ENCODE measurements at regions not wholly inside any gene's neighbourhood (a gene's known extent, or its start where the extent isn't known, plus 50 kb on each side); places are given as distances from the start of the nearest gene placed in this dataset.

GRCh38 chr9:88678431-88678830 is 143.5 kb downstream of the NXNL2 start:
- Histone ChIP-seq H3K9ac (ENCODE audit: insufficient read depth, low read depth, low read length) (no peak overlapping the region), H3K4me1 (ENCODE audit: insufficient read depth, low read length) (peaks cover 42% of the 10 kb centered on the region), H3K4me2 (ENCODE audit: low read depth, low read length) (no peak overlapping the region), H3K79me2 (ENCODE audit: insufficient read depth, low read length) (no peaks in the 10 kb centered on the region), H3K9me3 (ENCODE audit: low read length) (no peaks in the 10 kb centered on the region), H2AFZ (ENCODE audit: low read length) (no peak overlapping the region), H4K20me1 (ENCODE audit: insufficient read depth, low read length) (no peaks in the 10 kb centered on the region), H3K4me3 (replicated peaks in 1 of 3; ENCODE audit: insufficient read depth in 1 of 3, low read depth in 2 of 3, low read length in 3 of 3) (no peak overlapping the region), H3K27ac (ENCODE audit: extremely low read length, insufficient read depth, low read length) (no peak overlapping the region), H3K36me3 (replicated peaks in 1 of 2; ENCODE audit: control insufficient read depth in 1 of 2, insufficient read depth in 2 of 2, low read length in 2 of 2) (no peaks in the 10 kb centered on the region), H3K27me3 (ENCODE audit: control insufficient read depth in 1 of 2, insufficient read depth in 2 of 2, low read length in 2 of 2) (no peaks in the 10 kb centered on the region)
- intact Hi-C loops (cut with micrococcal nuclease; ENCODE audit: unreplicated experiment) (no loop called here), in situ Hi-C loops (cut with HindIII; ENCODE audit: extremely low pct_ligation_motif_present, low pct_unique_long_range_greater_than_20kb) (no loop called here)
- no peak for TF ChIP-seq ZNF354B (CRISPR knock-in tag; IDR thresholded peaks at IDR 0.05)
- TF ChIP-seq MXD4 (CRISPR knock-in tag; IDR thresholded peaks at IDR 0.05) = no peak
- TF ChIP-seq PTBP1 (IDR thresholded peaks at IDR 0.05; ENCODE audit: low read depth, low read length, poor library complexity, severe bottlenecking) = no peak
- TF ChIP-seq AHDC1 (CRISPR knock-in tag; IDR thresholded peaks at IDR 0.05; ENCODE audit: borderline replicate concordance) = no peak
- TF ChIP-seq ZNF572 (CRISPR knock-in tag; IDR thresholded peaks at IDR 0.05) = no peak
- no peak for TF ChIP-seq ZNF460 (CRISPR knock-in tag; IDR thresholded peaks at IDR 0.05; ENCODE audit: borderline replicate concordance)
- TF ChIP-seq ZNF20 (CRISPR knock-in tag; IDR thresholded peaks at IDR 0.05) = no peak
- no peak for TF ChIP-seq GZF1 (CRISPR knock-in tag; IDR thresholded peaks at IDR 0.05)
- TF ChIP-seq ZNF691 (CRISPR knock-in tag; IDR thresholded peaks at IDR 0.05; ENCODE audit: borderline replicate concordance, low read depth) = no peak
- TF ChIP-seq PRDM4 (CRISPR knock-in tag; IDR thresholded peaks at IDR 0.05; ENCODE audit: borderline replicate concordance) = no peak
- TF ChIP-seq ZNF703 (CRISPR knock-in tag; IDR thresholded peaks at IDR 0.05; ENCODE audit: borderline replicate concordance) = no peak
- no peak for TF ChIP-seq TBL1XR1 (IDR thresholded peaks at IDR 0.05; ENCODE audit: borderline replicate concordance, low read length, partially characterized antibody)
- TF ChIP-seq ZNF367 (CRISPR knock-in tag; IDR thresholded peaks at IDR 0.05; ENCODE audit: borderline replicate concordance) = no peak
- TF ChIP-seq POLR2AphosphoS5 (IDR thresholded peaks at IDR 0.05; ENCODE audit: low read depth, low read length) = no peak
- TF ChIP-seq ZNF775 (CRISPR knock-in tag; IDR thresholded peaks at IDR 0.05; ENCODE audit: borderline replicate concordance) = no peak
- no peak for TF ChIP-seq ZNF562 (CRISPR knock-in tag; IDR thresholded peaks at IDR 0.05; ENCODE audit: borderline replicate concordance)
- no peak for TF ChIP-seq IRX3 (CRISPR knock-in tag; IDR thresholded peaks at IDR 0.05; ENCODE audit: borderline replicate concordance, low read depth)
- ChIA-PET POLR2A (no interaction called here), CTCF (ENCODE audit: low intra/inter-chr PET ratio, low total read pairs) (no interaction called here)
- no peak for ATAC-seq
- FAIRE-seq = no peak
- DNase-seq (ENCODE audit: low spot score) = no peak
- BruUV-seq (replicated peaks) = no TSS peak
- 76% methylated on average over 4 of the region's 4 CpGs for WGBS (ENCODE audit: low lambda C conversion rate)
